Sigmoid colon (tissue), 4 donors: ENCODE measurements at regions not wholly inside any gene's neighbourhood (a gene's known extent, or its start where the extent isn't known, plus 50 kb on each side); places are given as distances from the start of the nearest gene placed in this dataset.

Experiments
- CTCF ChIP-seq, 4 experiments: fragments of 450-650 bp in 3 of 4; fragments of 200-600 bp in 1 of 4; IDR thresholded peaks; one replicate each; pipeline ENCODE4 v1.5.1; 2016 to 2019; ENCODE audit warnings: antibody characterized with exemption in 4 of 4, mild to moderate bottlenecking in 3 of 4, moderate library complexity in 2 of 4
- POLR2AphosphoS5 ChIP-seq, 4 donors: sonication (generic); formaldehyde crosslinking; IDR thresholded peaks; one replicate each; pipeline ENCODE4 v1.6.1; 2017; ENCODE audit warnings: antibody characterized with exemption in 4 of 4

- TF ChIP-seq POLR2AphosphoS5 (IDR thresholded peaks at IDR 0.05): no peak
- no peak for TF ChIP-seq CTCF (IDR thresholded peaks at IDR 0.05)
Measured at GRCh38 chrX:47748576-47748975, 88.1 kb upstream of the ZNF81 start.
